ENCODE measurements at regions not wholly inside any gene's neighbourhood (a gene's known extent, or its start where the extent isn't known, plus 50 kb on each side); places are given as distances from the start of the nearest gene placed in this dataset.

GRCh38 chr16:6910301-6910700 lies 422.3 kb upstream of the RBFOX1 start:
- TF ChIP-seq CTCF (IDR thresholded peaks at IDR 0.05) = no peak

GRCh38 chr16:6905601-6906000 lies 427.0 kb upstream of the RBFOX1 start:
- Histone ChIP-seq H3K36me3 (no peaks in the 10 kb centered on the region), H3K27me3 (no peaks in the 10 kb centered on the region), H3K4me1 (no peaks in the 10 kb centered on the region), H3K27ac (no peak overlapping the region), H3K4me3 (no peak overlapping the region), H3K9me3 (no peaks in the 10 kb centered on the region)
- no peak for DNase-seq (ENCODE audit: low spot score)
- no peak for TF ChIP-seq CTCF (IDR thresholded peaks at IDR 0.05)

More at GRCh38 chr16:6910301-6910700, 422.3 kb upstream of the RBFOX1 start:
- Histone ChIP-seq H3K9me3 (no peaks in the 10 kb centered on the region), H3K36me3 (no peaks in the 10 kb centered on the region), H3K4me1 (no peaks in the 10 kb centered on the region), H3K27ac (no peak overlapping the region), H3K27me3 (no peaks in the 10 kb centered on the region), H3K4me3 (no peak overlapping the region)
- no peak for DNase-seq (ENCODE audit: low spot score)

GRCh38 chr16:6903671-6904070 lies 429.0 kb upstream of the RBFOX1 start:
- no peak overlapping the region for H3K27ac ChIP-seq
- H3K36me3 ChIP-seq = no peaks in the 10 kb centered on the region
- no peaks in the 10 kb centered on the region for H3K4me1 ChIP-seq
- H3K27me3 ChIP-seq = no peaks in the 10 kb centered on the region
- TF ChIP-seq CTCF (IDR thresholded peaks at IDR 0.05) = no peak
- H3K9me3 ChIP-seq = no peaks in the 10 kb centered on the region
- H3K4me3 ChIP-seq = no peak overlapping the region
- DNase-seq (ENCODE audit: low spot score) = no peak

- Histone ChIP-seq H3K4me3 (no peak overlapping the region), H3K36me3 (no peaks in the 10 kb centered on the region), H3K9me3 (no peaks in the 10 kb centered on the region), H3K27ac (no peak overlapping the region), H3K4me1 (no peaks in the 10 kb centered on the region), H3K27me3 (no peaks in the 10 kb centered on the region)
- DNase-seq (ENCODE audit: low spot score) = no peak
- no peak for TF ChIP-seq CTCF (IDR thresholded peaks at IDR 0.05)
Measured at GRCh38 chr16:6898896-6899295, 433.7 kb upstream of the RBFOX1 start.

GRCh38 chr16:6897876-6898485 lies 434.7 kb upstream of the RBFOX1 start:
- no peak for DNase-seq (ENCODE audit: low spot score)
- no peak overlapping the region for H3K4me3 ChIP-seq
- no peaks in the 10 kb centered on the region for H3K4me1 ChIP-seq
- H3K36me3 ChIP-seq = no peaks in the 10 kb centered on the region
- no peaks in the 10 kb centered on the region for H3K9me3 ChIP-seq
- H3K27ac ChIP-seq = no peak overlapping the region
- no peaks in the 10 kb centered on the region for H3K27me3 ChIP-seq
- no peak for TF ChIP-seq CTCF (IDR thresholded peaks at IDR 0.05)

GRCh38 chr16:6892966-6893365 lies 439.7 kb upstream of the RBFOX1 start:
- no peaks in the 10 kb centered on the region for H3K9me3 ChIP-seq
- no peak for TF ChIP-seq CTCF (IDR thresholded peaks at IDR 0.05)
- H3K27me3 ChIP-seq = no peaks in the 10 kb centered on the region
- H3K27ac ChIP-seq = no peak overlapping the region
- DNase-seq (ENCODE audit: low spot score) = no peak
- no peaks in the 10 kb centered on the region for H3K36me3 ChIP-seq
- H3K4me1 ChIP-seq = no peaks in the 10 kb centered on the region
- no peak overlapping the region for H3K4me3 ChIP-seq

All from right atrium auricular region (tissue), 2 donors.